PC-3 (cell line): ENCODE measurements at regions not wholly inside any gene's neighbourhood (a gene's known extent, or its start where the extent isn't known, plus 50 kb on each side); places are given as distances from the start of the nearest gene placed in this dataset.
"Not testable (repeated sequence)": the region's sequence is repeated elsewhere in the genome, so short reads cannot be mapped to it uniquely, and the experiment has no call there.

Source experiments
- ATAC-seq: fragments of 200-7000 bp; cut with Tn5 transposase; 2 replicates; pipeline ENCODE4 v1.9.1; 2020; ENCODE audit warnings: mild to moderate bottlenecking, moderate library complexity
- BruUV-seq: library from RNA; stranded (reverse); fragments of 400-500 nt; replicated peaks from 2 replicates; lab custom pipeline; 2021; lab: Mats Ljungman, UMichigan
- CTCF ChIA-PET: fragments of 300-600 bp; sonication (Branson Sonifier 250); formaldehyde crosslinking; loops from one replicate; lab custom pipeline; 2022; ENCODE audit warnings: antibody characterized with exemption; lab: Charles Lee
- POLR2A ChIA-PET: fragments of 300-600 bp; sonication (Branson Sonifier 250); formaldehyde crosslinking; loops from one replicate; lab custom pipeline; 2022; ENCODE audit warnings: antibody characterized with exemption; ENCODE audit not compliant: unreplicated experiment; lab: Charles Lee
- DNase-seq: peaks from one replicate; pipeline ENCODE4 v3.0.0-alpha.2; 2015
- H2AFZ ChIP-seq: fragments of 300-600 bp; sonication (generic); 2 replicates; pipeline ENCODE4 v1.6.0; 2016; ENCODE audit warnings: antibody characterized with exemption, low read length
- H3F3A ChIP-seq: fragments of 300-600 bp; sonication (generic); one replicate; pipeline ENCODE4 v1.6.0; 2017; ENCODE audit warnings: antibody characterized with exemption, low read length, control low read depth, mild to moderate bottlenecking; ENCODE audit not compliant: unreplicated experiment
- H3K27ac ChIP-seq: fragments of 300-600 bp; sonication (generic); 2 replicates; pipeline ENCODE4 v1.5.1; 2016; ENCODE audit warnings: mild to moderate bottlenecking, low read length
- H3K27me3 ChIP-seq: fragments of 300-600 bp; sonication (generic); 2 replicates; pipeline ENCODE4 v1.6.1; 2016; ENCODE audit warnings: low read length, mixed read lengths
- H3K36me3 ChIP-seq: fragments of 300-600 bp; sonication (generic); 2 replicates; pipeline ENCODE4 v1.6.1; 2016; ENCODE audit warnings: low read depth, mixed run types, low read length, mixed read lengths
- H3K4me1 ChIP-seq: fragments of 300-600 bp; sonication (generic); 2 replicates; pipeline ENCODE4 v1.5.1; 2016; ENCODE audit warnings: low read length; ENCODE audit not compliant: insufficient read depth
- H3K4me2 ChIP-seq: fragments of 300-600 bp; sonication (generic); 2 replicates; pipeline ENCODE4 v1.6.0; 2016; ENCODE audit warnings: low read length
- H3K4me3 ChIP-seq: fragments of 300-600 bp; sonication (generic); 2 replicates; pipeline ENCODE4 v1.5.1; 2016; ENCODE audit warnings: mild to moderate bottlenecking, low read length, mixed read lengths
- H3K79me2 ChIP-seq: fragments of 300-600 bp; sonication (generic); 2 replicates; pipeline ENCODE4 v1.6.1; 2017; ENCODE audit warnings: low read length, mixed read lengths
- H3K9ac ChIP-seq: fragments of 300-600 bp; sonication (generic); 2 replicates; pipeline ENCODE4 v1.6.0; 2016; ENCODE audit warnings: mild to moderate bottlenecking, low read length
- H3K9me2 ChIP-seq: fragments of 300-600 bp; sonication (generic); replicated peaks from 2 replicates; pipeline ENCODE4 v1.6.1; 2016; ENCODE audit warnings: mixed run types, low read length, mixed read lengths
- H3K9me3 ChIP-seq: fragments of 300-600 bp; sonication (generic); 2 replicates; pipeline ENCODE4 v1.6.1; 2016; ENCODE audit warnings: low read length, mixed read lengths
- H4K20me1 ChIP-seq: fragments of 300-600 bp; sonication (generic); 2 replicates; pipeline ENCODE4 v1.6.1; 2016; ENCODE audit warnings: low read length, mixed read lengths
- EZH2 ChIP-seq: fragments of 300-600 bp; sonication (generic); IDR thresholded peaks from one replicate; pipeline ENCODE4 v1.6.1; 2017; ENCODE audit warnings: antibody characterized with exemption, mild to moderate bottlenecking, low read length; ENCODE audit not compliant: unreplicated experiment
- EZH2phosphoT487 ChIP-seq: fragments of 300-600 bp; sonication (generic); IDR thresholded peaks from 2 replicates; pipeline ENCODE4 v1.6.1; 2018; ENCODE audit warnings: mild to moderate bottlenecking, antibody characterized with exemption, low read length, borderline replicate concordance
- intact Hi-C: fragments of 100-400 bp; cut with micrococcal nuclease; formaldehyde crosslinking; loops from 2 replicates; pipeline ENCODE4 v1.9.0; 2023
- TF ChIP-seq, protein P1 (sequence below): fragments of 300-600 bp; sonication (generic); conservative IDR thresholded peaks from 2 replicates; pipeline ENCODE4 v1.5.1; 2017; ENCODE audit warnings: antibody characterized with exemption, low read depth, mild to moderate bottlenecking, low read length

DNA sequence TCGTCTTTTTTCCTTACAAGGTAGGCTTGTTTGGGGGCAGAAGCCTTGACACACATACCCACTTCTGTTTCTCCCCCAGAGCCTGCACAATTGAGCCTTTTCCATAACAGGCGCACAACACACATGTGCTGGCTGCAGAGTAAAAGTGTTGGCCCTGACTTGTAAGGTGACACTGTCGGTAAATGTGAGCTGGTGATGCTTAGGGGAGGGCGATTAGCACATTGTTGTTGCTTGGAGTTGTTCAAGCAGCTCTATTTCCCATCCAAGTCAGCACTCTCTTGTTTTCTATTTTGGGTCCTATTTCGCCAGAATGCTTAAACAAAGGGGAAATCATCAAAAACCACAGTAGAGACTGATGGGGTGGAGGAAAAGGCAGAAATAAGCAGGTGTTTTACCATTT is 51.9 kb upstream of the PTPRJ start:
- no peaks in the 10 kb centered on the region for H3F3A ChIP-seq
- no peaks in the 10 kb centered on the region for H3K27me3 ChIP-seq
- H3K27ac ChIP-seq = no peak overlapping the region
- H4K20me1 ChIP-seq = no peaks in the 10 kb centered on the region
- H2AFZ ChIP-seq = no peak overlapping the region
- no peaks in the 10 kb centered on the region for H3K9me2 ChIP-seq
- ChIA-PET POLR2A (no interaction called here), CTCF (no interaction called here)
- H3K4me3 ChIP-seq = no peak overlapping the region
- H3K9ac ChIP-seq = no peak overlapping the region
- H3K9me3 ChIP-seq = no peaks in the 10 kb centered on the region
- no TSS peak for BruUV-seq
- intact Hi-C loops = no loop called here
- H3K36me3 ChIP-seq = no peaks in the 10 kb centered on the region
- DNase-seq (no peak), ATAC-seq (no peak)
- TF ChIP-seq EZH2 (no peak), EZH2phosphoT487 (no peak)
- TF ChIP-seq, protein P1, sequence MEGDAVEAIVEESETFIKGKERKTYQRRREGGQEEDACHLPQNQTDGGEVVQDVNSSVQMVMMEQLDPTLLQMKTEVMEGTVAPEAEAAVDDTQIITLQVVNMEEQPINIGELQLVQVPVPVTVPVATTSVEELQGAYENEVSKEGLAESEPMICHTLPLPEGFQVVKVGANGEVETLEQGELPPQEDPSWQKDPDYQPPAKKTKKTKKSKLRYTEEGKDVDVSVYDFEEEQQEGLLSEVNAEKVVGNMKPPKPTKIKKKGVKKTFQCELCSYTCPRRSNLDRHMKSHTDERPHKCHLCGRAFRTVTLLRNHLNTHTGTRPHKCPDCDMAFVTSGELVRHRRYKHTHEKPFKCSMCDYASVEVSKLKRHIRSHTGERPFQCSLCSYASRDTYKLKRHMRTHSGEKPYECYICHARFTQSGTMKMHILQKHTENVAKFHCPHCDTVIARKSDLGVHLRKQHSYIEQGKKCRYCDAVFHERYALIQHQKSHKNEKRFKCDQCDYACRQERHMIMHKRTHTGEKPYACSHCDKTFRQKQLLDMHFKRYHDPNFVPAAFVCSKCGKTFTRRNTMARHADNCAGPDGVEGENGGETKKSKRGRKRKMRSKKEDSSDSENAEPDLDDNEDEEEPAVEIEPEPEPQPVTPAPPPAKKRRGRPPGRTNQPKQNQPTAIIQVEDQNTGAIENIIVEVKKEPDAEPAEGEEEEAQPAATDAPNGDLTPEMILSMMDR = no peak
- peaks cover 10% of the 10 kb centered on the region for H3K4me1 ChIP-seq
- no peak overlapping the region for H3K4me2 ChIP-seq
- H3K79me2 ChIP-seq = no peaks in the 10 kb centered on the region

DNA sequence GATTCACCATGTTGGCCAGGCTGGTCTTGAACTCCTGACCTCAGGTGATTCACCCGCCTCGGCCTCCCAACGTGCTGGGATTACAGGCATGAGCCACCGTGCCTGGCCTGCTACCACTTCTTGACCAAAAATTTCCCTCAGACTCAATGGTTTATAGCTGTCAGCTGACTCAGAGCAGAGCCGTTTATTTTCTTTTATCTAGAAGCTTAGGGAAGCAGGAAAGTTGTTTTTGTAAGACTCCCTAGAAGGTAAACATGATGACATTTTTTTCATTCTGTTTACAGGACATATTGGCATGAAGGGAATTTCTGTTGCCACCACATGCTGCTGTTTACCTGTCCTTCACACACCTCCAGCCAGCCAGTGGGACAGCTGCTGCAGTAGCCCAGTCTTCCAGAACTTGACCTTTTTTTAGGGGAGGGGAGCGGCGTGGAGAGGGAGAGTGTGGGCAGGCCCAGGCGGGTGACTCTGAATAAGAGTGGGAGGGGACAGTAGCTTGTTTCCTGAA is 56.1 kb upstream of the PTPRJ start:
- Histone ChIP-seq H3K27me3 (no peaks in the 10 kb centered on the region), H3F3A (no peaks in the 10 kb centered on the region), H3K36me3 (no peaks in the 10 kb centered on the region), H3K27ac (peak overlapping the region; percentile 51; the same call in 1 of the 2 replicates), H3K4me2 (peak overlapping the region; percentile 60; the same call in 1 of the 2 replicates), H3K4me3 (no peak overlapping the region), H3K79me2 (no peaks in the 10 kb centered on the region), H3K9me2 (no peaks in the 10 kb centered on the region), H3K4me1 (peaks cover 14% of the 10 kb centered on the region), H3K9me3 (no peaks in the 10 kb centered on the region), H3K9ac (no peak overlapping the region), H4K20me1 (no peaks in the 10 kb centered on the region), H2AFZ (peak overlapping the region; percentile 66)
- POLR2A ChIA-PET = interaction anchor here (0.6 kb wide), 2 partner anchors 36 to 169 kb away, joined by 6 read pairs; no protein-coding TSS in a partner anchor
- ATAC-seq (peak; percentile 76), DNase-seq (peak; percentile 77)
- intact Hi-C loops = no loop called here
- CTCF ChIA-PET = no interaction called here
- no peak for TF ChIP-seq EZH2
- TF ChIP-seq EZH2phosphoT487 = no peak
- TF ChIP-seq, protein P1 = no peak
- no TSS peak for BruUV-seq

DNA sequence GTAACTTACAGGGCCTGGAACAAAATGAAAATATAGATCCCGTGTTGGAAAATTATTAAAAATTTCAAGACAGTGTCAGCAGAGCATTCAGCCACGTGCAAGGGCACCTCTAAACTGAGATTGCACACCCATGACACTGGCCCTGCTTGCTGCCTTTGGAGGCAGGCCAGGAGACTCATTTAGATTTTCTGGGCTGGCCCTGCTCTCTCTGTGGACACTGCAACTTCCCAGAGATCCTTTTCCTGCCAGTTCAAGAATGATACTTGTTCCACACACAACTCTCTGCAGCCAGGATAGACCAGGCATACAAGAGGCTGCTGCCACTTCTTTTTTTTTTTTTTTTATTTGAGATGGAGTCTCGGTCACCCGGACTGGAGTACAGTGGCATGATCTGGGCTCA is 56.7 kb upstream of the PTPRJ start:
- peak overlapping the region; percentile 51; the same call in 1 of the 2 replicates for H3K27ac ChIP-seq
- TF ChIP-seq EZH2 (no peak), EZH2phosphoT487 (no peak)
- TF ChIP-seq, protein P1 = no peak

DNA sequence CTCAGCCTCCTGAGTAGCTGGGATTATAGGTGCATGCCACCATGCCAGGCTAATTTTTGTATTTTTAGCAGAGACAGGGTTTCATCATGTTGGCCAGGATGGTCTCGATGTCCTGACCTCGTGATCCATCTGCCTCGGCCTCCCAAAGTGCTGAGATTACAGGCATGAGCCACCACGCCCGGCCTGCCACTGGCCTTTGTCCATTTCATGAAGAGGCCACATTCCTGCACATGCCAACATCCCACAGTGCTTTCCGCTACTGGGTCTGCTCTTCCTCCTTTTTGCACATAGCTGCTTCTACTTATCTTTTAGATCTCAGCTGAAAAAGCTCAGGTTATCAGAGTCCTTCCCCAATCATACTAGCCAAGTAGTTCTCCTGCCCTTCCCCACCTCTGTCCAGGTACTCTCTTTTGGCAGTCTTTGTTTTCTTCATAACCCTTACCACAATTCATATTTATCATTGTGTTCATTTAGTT is 59.2 kb upstream of the PTPRJ start:
- H3K27ac ChIP-seq, H3K79me2 ChIP-seq, ATAC-seq, H4K20me1 ChIP-seq, H3K9me3 ChIP-seq, H3K4me2 ChIP-seq, intact Hi-C loops, H3K9ac ChIP-seq, CTCF ChIA-PET, H2AFZ ChIP-seq, H3K27me3 ChIP-seq, H3K36me3 ChIP-seq, BruUV-seq, H3F3A ChIP-seq, POLR2A ChIA-PET, H3K4me3 ChIP-seq, H3K9me2 ChIP-seq, DNase-seq: not testable (repeated sequence)
- peaks cover 19% of the 10 kb centered on the region for H3K4me1 ChIP-seq

More for the DNA sequence above, 56.7 kb upstream of the PTPRJ start:
- Histone ChIP-seq H3K4me3 (no peak overlapping the region), H3K9ac (no peak overlapping the region), H3K9me3 (no peaks in the 10 kb centered on the region), H3K4me2 (no peak overlapping the region), H4K20me1 (no peaks in the 10 kb centered on the region), H3K4me1 (peaks cover 19% of the 10 kb centered on the region), H3K9me2 (no peaks in the 10 kb centered on the region), H3K79me2 (no peaks in the 10 kb centered on the region), H2AFZ (no peak overlapping the region), H3K27me3 (no peaks in the 10 kb centered on the region), H3F3A (no peaks in the 10 kb centered on the region), H3K36me3 (no peaks in the 10 kb centered on the region)
- CTCF ChIA-PET = no interaction called here
- peak; percentile 8; the same call in 1 of the 2 replicates for ATAC-seq
- BruUV-seq = no TSS peak
- POLR2A ChIA-PET = no interaction called here
- intact Hi-C loops = no loop called here
- DNase-seq = no peak
